ENCODE measurements at regions not wholly inside any gene's neighbourhood (a gene's known extent, or its start where the extent isn't known, plus 50 kb on each side); places are given as distances from the start of the nearest gene placed in this dataset.

DNA sequence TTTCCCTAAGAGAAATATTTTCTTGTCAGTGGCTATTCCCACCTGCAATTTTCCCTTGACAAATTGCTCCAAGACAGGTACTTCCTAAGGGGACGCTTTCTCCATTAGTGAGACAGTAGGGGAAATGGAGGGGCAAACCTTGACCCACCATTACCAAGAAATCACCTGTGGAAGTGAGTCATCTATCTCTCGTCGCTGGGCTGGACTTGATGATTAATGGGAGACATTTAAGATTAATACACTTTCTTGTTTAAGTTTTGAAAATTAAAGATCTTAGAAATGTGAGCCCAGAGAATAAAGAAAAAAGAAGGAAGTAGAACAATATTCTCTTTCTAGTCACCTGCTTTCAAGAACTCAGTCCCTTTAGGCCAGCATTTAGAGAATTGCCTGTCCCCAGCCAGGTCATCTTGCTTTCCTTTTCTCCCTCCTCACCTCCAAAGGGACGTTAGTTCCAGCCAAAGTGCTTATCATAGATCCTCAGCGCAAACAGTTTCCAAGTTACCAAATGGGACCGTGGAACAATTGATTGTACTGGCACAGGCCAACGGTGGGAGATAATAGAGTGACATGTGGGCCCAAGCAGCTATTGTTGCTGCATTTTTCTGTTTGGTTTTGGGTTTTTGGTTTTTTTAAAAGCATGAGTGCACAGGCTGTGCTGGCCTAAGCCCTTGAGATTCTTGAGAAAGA, 284.4 kb downstream of the ENC1 start:
- TF ChIP-seq CEBPB (IDR thresholded peaks at IDR 0.05) (no peak), TCF12 (IDR thresholded peaks at IDR 0.05; ENCODE audit: low read depth) (no peak), TAF1 (IDR thresholded peaks at IDR 0.05; ENCODE audit: low read depth) (no peak), EGR1 (IDR thresholded peaks at IDR 0.05) (no peak), CREB1 (IDR thresholded peaks at IDR 0.05; ENCODE audit: low read depth) (no peak), EP300 (IDR thresholded peaks at IDR 0.05; ENCODE audit: borderline replicate concordance) (no peak), TEAD4 (IDR thresholded peaks at IDR 0.05) (no peak), FOXM1 (IDR thresholded peaks at IDR 0.05; ENCODE audit: borderline replicate concordance, low read depth) (no peak), RAD21 (IDR thresholded peaks at IDR 0.05; ENCODE audit: low read depth) (no peak), YY1 (IDR thresholded peaks at IDR 0.05; ENCODE audit: low read depth) (no peak), NFIC (IDR thresholded peaks at IDR 0.05) (no peak), ZBTB7A (IDR thresholded peaks at IDR 0.05; ENCODE audit: low read depth) (no peak)
- TF ChIP-seq, protein P1, sequence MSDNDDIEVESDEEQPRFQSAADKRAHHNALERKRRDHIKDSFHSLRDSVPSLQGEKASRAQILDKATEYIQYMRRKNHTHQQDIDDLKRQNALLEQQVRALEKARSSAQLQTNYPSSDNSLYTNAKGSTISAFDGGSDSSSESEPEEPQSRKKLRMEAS (IDR thresholded peaks at IDR 0.05) = no peak
- TF ChIP-seq, protein P2, sequence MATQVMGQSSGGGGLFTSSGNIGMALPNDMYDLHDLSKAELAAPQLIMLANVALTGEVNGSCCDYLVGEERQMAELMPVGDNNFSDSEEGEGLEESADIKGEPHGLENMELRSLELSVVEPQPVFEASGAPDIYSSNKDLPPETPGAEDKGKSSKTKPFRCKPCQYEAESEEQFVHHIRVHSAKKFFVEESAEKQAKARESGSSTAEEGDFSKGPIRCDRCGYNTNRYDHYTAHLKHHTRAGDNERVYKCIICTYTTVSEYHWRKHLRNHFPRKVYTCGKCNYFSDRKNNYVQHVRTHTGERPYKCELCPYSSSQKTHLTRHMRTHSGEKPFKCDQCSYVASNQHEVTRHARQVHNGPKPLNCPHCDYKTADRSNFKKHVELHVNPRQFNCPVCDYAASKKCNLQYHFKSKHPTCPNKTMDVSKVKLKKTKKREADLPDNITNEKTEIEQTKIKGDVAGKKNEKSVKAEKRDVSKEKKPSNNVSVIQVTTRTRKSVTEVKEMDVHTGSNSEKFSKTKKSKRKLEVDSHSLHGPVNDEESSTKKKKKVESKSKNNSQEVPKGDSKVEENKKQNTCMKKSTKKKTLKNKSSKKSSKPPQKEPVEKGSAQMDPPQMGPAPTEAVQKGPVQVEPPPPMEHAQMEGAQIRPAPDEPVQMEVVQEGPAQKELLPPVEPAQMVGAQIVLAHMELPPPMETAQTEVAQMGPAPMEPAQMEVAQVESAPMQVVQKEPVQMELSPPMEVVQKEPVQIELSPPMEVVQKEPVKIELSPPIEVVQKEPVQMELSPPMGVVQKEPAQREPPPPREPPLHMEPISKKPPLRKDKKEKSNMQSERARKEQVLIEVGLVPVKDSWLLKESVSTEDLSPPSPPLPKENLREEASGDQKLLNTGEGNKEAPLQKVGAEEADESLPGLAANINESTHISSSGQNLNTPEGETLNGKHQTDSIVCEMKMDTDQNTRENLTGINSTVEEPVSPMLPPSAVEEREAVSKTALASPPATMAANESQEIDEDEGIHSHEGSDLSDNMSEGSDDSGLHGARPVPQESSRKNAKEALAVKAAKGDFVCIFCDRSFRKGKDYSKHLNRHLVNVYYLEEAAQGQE (IDR thresholded peaks at IDR 0.05; ENCODE audit: low read depth) = no peak
- TF ChIP-seq, protein P3, sequence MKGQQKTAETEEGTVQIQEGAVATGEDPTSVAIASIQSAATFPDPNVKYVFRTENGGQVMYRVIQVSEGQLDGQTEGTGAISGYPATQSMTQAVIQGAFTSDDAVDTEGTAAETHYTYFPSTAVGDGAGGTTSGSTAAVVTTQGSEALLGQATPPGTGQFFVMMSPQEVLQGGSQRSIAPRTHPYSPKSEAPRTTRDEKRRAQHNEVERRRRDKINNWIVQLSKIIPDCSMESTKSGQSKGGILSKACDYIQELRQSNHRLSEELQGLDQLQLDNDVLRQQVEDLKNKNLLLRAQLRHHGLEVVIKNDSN (IDR thresholded peaks at IDR 0.05) = no peak

DNA sequence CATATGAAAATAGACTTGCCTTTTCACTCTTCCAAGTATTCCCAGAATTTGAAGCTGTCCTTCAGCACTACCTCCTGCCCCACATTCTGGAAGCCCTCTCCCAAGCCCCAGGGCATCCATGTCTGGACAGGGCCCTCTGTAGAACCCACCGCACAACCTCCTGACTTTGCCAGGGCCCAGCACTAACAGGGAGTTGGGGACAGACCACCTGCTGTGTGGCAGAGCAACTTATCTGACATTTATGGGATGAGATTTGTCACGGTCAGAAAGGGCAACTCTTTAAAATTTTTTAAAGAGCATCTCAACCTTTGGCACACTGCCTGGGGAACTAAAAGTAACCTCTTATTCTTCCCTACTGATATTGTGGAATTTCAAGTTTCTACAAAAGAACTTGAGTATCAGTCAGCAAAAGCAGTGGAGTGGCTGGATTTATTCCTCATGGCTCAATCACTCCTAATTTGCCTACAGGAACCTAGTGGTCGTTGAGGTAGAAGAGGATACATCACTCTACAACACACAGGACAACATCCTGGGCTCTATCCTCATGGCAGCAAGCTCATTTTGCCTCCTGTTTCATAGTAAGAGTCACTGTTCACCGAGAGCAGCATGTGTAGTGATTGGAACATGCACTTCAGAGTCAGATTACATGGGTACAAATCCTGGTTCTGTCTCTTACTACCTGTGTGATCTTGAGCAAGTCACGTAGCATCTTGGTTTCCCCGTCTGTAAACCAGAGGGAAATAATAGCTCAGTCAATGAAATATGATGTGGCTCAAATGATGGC, 285.3 kb downstream of the ENC1 start:
- TF ChIP-seq TCF12 (IDR thresholded peaks at IDR 0.05; ENCODE audit: low read depth) (no peak), TAF1 (IDR thresholded peaks at IDR 0.05; ENCODE audit: low read depth) (no peak)
- TF ChIP-seq, protein P2 (IDR thresholded peaks at IDR 0.05; ENCODE audit: low read depth) = peak; percentile 26; the same call in 1 of the 2 replicates

DNA sequence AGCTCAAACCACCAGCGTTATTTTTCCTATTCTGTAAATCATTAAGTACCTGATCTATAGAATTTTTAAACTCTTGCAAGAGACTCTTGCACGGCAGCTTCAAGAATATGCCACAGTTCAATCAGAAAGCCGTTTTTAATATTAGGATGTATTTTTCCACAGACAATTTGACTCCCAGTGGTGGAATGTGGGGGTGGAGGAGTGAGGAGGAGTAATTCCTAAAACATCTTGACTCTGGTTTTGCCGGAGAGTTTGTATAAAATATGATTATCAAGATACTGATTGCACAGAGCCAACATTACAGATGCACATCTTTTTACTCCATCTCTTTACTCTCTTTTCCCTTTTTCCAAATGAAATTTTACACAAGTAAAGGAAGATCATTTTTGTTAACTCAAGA, 288.3 kb downstream of the ENC1 start:
- no peak for TF ChIP-seq ZBTB7A (IDR thresholded peaks at IDR 0.05; ENCODE audit: low read depth)
- no peak for TF ChIP-seq TEAD4 (IDR thresholded peaks at IDR 0.05)
- no peak for TF ChIP-seq NFIC (IDR thresholded peaks at IDR 0.05)
- TF ChIP-seq, protein P3 (IDR thresholded peaks at IDR 0.05) = no peak
- TF ChIP-seq, protein P2 (IDR thresholded peaks at IDR 0.05; ENCODE audit: low read depth) = no peak
- no peak for TF ChIP-seq EP300 (IDR thresholded peaks at IDR 0.05; ENCODE audit: borderline replicate concordance)
- no peak for TF ChIP-seq YY1 (IDR thresholded peaks at IDR 0.05; ENCODE audit: low read depth)
- TF ChIP-seq TAF1 (IDR thresholded peaks at IDR 0.05; ENCODE audit: low read depth) = no peak
- no peak for TF ChIP-seq CEBPB (IDR thresholded peaks at IDR 0.05)
- no peak for TF ChIP-seq TCF12 (IDR thresholded peaks at IDR 0.05; ENCODE audit: low read depth)

DNA sequence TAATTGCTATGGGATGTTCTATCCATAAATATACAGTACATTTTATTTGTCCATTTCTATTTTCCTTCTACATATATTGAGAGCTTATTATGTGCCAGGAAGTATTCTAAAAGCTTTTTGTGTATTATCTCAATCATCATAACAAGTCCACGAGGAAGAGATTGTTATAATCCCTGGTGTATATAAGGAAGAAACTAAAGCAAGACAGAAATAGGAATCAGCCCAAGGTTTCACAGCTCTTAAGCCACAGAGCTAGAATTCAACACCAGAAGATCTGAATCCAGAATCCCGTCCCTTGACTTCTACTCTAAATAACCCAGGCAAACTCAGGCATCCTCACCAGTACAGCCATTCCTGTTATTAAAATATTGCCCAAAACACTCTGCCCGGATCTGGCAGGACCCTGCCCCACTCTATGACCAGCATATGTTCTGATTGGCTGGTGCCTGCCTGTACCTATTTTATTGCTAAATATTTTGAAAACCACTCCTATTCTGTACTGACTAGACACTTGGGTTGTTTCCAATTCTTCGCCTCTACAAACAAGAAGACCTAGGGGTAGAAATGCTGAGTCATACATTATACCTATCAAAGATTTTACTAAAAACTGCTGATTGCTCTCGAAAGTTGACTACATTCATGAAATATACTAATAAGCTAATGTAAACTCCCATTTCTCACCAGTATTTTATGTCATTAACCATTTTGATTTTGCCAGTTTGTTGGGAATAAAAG, 297.4 kb downstream of the ENC1 start:
- TF ChIP-seq, protein P3 (IDR thresholded peaks at IDR 0.05) = no peak
- TF ChIP-seq EP300 (IDR thresholded peaks at IDR 0.05; ENCODE audit: borderline replicate concordance) (no peak), TEAD4 (IDR thresholded peaks at IDR 0.05) (no peak), CEBPB (IDR thresholded peaks at IDR 0.05) (no peak), TCF12 (IDR thresholded peaks at IDR 0.05; ENCODE audit: low read depth) (no peak), FOXM1 (IDR thresholded peaks at IDR 0.05; ENCODE audit: borderline replicate concordance, low read depth) (no peak), RAD21 (IDR thresholded peaks at IDR 0.05; ENCODE audit: low read depth) (no peak), ZBTB7A (IDR thresholded peaks at IDR 0.05; ENCODE audit: low read depth) (no peak), YY1 (IDR thresholded peaks at IDR 0.05; ENCODE audit: low read depth) (no peak), EGR1 (IDR thresholded peaks at IDR 0.05) (no peak), NFIC (IDR thresholded peaks at IDR 0.05) (no peak; the same call in 1 of the 2 replicates), TAF1 (IDR thresholded peaks at IDR 0.05; ENCODE audit: low read depth) (no peak), CREB1 (IDR thresholded peaks at IDR 0.05; ENCODE audit: low read depth) (no peak)
- TF ChIP-seq, protein P1 (IDR thresholded peaks at IDR 0.05) = no peak
- TF ChIP-seq, protein P2 (IDR thresholded peaks at IDR 0.05; ENCODE audit: low read depth) = no peak
